Gastrocnemius medialis (tissue), 4 donors: ENCODE measurements at regions not wholly inside any gene's neighbourhood (a gene's known extent, or its start where the extent isn't known, plus 50 kb on each side); places are given as distances from the start of the nearest gene placed in this dataset.

Experiments used
- POLR2A ChIP-seq, 2 donors: fragments of 450-650 bp; IDR thresholded peaks; one replicate each; pipeline ENCODE4 v1.6.1; 2017; ENCODE audit warnings: antibody characterized with exemption in 2 of 2, mild to moderate bottlenecking in 2 of 2, moderate library complexity in 2 of 2
- TF ChIP-seq, protein P1 (sequence below), 5 experiments: fragments of 450-650 bp in 3 of 5; fragments of 200-600 bp in 2 of 5; sonication (generic) in 2 of 5; IDR thresholded peaks in 4 of 5; conservative IDR thresholded peaks in 1 of 5; 1 replicate in 4 of 5; 2 replicates in 1 of 5; pipeline ENCODE4 v1.5.1; 2016 to 2019; ENCODE audit warnings: antibody characterized with exemption in 5 of 5, mild to moderate bottlenecking in 3 of 5, moderate library complexity in 3 of 5

- TF ChIP-seq, protein P1, sequence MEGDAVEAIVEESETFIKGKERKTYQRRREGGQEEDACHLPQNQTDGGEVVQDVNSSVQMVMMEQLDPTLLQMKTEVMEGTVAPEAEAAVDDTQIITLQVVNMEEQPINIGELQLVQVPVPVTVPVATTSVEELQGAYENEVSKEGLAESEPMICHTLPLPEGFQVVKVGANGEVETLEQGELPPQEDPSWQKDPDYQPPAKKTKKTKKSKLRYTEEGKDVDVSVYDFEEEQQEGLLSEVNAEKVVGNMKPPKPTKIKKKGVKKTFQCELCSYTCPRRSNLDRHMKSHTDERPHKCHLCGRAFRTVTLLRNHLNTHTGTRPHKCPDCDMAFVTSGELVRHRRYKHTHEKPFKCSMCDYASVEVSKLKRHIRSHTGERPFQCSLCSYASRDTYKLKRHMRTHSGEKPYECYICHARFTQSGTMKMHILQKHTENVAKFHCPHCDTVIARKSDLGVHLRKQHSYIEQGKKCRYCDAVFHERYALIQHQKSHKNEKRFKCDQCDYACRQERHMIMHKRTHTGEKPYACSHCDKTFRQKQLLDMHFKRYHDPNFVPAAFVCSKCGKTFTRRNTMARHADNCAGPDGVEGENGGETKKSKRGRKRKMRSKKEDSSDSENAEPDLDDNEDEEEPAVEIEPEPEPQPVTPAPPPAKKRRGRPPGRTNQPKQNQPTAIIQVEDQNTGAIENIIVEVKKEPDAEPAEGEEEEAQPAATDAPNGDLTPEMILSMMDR (IDR thresholded peaks at IDR 0.05 in 4 of 5, conservative IDR thresholded peaks at IDR 0.05 in 1 of 5): no peak
- no peak for TF ChIP-seq POLR2A (IDR thresholded peaks at IDR 0.05)
Observed at GRCh38 chr15:38085931-38086568, 151.6 kb downstream of the TMCO5A start.
